GM21360 (cell line): ENCODE measurements at regions not wholly inside any gene's neighbourhood (a gene's known extent, or its start where the extent isn't known, plus 50 kb on each side); places are given as distances from the start of the nearest gene placed in this dataset.

Source experiments
- ATAC-seq: cut with Tn5 transposase; IDR thresholded peaks from one replicate; pipeline ENCODE4 v1.9.1; 2021; ENCODE audit warnings: mild to moderate bottlenecking, moderate library complexity; ENCODE audit not compliant: unreplicated experiment

GRCh38 chr6:101202867-101203374 is 190.6 kb upstream of the GRIK2 start:
- no peak for ATAC-seq

- ATAC-seq: no peak
Observed at GRCh38 chr6:101203664-101204063, 189.8 kb upstream of the GRIK2 start.

DNA sequence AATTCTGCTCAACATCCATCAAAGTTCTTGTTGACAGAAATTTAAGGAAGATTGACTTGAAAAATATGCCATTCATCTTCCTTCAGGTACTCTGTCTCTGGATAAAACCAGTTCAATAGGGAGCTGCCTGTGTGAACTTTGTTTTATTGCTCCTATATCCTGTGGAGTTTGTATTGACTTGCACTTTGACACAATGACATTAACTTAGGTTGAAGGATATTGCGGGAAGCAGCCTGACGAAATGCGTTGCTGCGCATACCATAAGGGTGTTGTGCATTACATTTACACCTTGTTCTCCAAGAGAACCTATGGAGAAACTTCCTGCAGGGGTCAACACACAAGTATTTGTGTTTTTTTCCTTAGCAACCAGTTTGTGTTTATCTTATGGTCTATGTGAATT is 185.4 kb upstream of the GRIK2 start:
- no peak for ATAC-seq

DNA sequence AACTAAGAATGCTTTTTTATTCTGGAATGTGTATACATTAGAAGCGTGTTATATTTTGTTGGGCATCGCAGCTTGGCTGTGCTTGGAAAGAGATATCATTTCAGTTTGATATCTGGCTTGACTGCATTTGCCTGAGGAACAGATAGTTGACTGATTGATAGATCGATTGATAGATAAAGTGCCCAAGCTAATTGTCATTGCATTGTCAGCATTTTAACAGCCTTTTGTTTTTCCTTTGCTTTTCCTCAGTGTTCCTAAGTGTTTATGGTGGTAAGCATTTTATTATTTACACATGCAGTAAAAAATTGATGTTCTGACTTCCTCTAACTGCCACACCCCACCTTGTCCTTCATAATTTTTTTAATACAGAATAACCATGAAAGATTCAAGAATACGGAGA is 180.9 kb upstream of the GRIK2 start:
- no peak for ATAC-seq

DNA sequence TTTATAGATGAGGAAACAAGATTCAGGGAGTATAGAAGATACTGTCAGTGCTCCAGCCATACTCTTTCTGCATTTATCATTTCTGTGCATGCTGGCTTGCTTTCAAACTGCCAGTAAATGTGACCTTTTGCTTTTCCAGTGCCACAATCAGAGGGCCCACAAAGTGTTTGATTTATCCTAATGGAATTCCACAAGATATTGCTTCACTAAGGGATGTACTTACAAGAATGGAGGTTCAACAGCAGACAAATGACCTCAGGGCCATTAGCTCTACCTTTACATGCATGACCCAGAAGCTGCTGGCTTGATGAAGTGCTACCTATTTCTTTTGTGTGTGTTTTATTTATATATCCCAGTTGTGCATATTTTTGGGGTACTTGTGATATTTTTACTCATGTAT is 171.5 kb upstream of the GRIK2 start:
- no peak for ATAC-seq

- no peak for ATAC-seq
Observed at GRCh38 chr6:101224751-101225150, 168.8 kb upstream of the GRIK2 start.

GRCh38 chr6:101226677-101227135 is 166.8 kb upstream of the GRIK2 start:
- ATAC-seq: no peak

GRCh38 chr6:101230866-101231265 is 162.6 kb upstream of the GRIK2 start:
- no peak for ATAC-seq

DNA sequence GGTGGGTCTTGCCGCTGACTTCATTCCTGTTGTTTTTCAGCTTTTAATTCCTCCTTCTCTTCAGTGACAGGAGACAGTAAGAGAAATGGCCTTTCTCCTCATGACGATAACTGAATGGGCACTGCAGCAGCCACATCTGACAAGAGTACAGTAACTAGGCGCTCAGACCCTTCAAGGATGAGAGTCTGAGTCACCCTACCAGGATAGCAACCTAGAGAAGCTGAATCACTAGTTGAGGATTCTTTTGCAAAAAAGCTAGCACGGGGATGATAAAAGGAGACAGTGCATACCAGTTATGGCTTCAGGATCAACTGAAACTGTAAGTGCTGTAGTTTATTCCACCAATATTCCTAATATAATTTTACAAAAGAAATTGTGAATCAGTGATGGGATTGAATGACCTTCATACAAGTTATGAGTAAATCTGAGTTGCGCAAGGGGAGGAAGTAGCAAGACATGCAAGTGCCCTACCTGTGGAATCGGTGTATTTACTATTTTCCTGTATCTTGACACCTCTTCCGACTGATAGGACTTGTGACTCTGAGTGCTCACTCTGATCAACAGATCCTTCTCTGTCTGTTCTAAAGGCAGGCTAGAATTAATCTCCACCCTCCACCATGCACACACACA is 161.8 kb upstream of the GRIK2 start:
- ATAC-seq: no peak

GRCh38 chr6:101232961-101233360 is 160.5 kb upstream of the GRIK2 start:
- ATAC-seq: no peak

DNA sequence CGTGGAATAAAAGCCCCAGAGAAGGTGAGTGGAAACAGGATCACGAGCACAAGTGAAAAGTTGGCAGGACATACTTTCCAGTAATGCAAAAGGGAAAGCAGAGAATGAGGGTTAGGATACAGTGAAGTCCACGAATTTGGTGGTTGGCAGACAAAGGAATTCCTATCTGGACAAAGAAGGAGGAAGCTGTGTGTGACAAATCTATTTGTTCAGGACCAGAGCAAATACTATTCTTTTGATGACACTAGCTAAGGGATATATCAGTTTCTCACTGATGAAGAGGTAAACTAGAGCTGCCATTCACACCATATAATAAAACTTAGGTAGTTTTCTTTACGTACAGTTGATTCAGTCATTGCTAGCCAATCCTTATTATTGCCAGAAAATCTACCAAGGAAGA is 156.8 kb upstream of the GRIK2 start:
- ATAC-seq: no peak

GRCh38 chr6:101241442-101241841 is 152.1 kb upstream of the GRIK2 start:
- ATAC-seq: no peak

- no peak for ATAC-seq
Observed at GRCh38 chr6:101249470-101249869, 144.0 kb upstream of the GRIK2 start.

- no peak for ATAC-seq
Observed at GRCh38 chr6:101257163-101257562, 136.3 kb upstream of the GRIK2 start.

DNA sequence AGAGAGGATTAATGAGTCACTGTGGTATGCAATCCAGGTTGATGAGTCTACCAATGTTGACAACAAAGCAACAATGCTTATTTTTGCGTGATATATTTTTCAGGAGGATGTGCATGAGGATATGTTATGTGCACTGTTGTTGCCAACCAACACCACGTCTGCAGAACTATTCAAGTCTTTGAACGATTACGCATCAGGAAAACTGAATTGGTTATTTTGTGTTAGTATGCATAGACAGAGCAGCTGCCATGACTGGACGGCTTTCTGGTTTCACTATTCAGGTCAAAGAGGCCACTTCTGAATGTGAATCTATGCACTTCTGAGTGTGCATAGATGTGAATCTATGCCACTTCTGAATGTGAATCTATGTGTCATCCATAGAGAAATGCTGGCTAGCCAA is 134.0 kb upstream of the GRIK2 start:
- no peak for ATAC-seq

DNA sequence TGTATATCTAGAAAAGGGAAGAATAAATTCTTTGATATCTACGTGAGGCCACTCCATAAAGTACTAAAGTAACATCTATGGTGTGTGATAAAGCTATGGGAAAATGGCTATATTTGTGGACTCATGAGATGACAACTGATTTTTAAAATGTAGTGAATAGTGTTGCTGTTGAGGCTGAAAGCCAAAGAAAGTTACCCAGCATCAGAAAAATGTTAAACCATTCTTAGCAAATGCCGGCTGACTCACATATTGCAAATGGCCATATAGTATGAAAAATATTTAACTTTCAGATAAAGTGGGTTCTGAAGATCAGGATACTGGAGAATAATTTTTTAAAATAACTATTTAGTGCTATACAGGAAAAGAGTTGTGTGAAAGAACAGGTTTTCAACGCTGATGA is 129.9 kb upstream of the GRIK2 start:
- ATAC-seq: no peak

DNA sequence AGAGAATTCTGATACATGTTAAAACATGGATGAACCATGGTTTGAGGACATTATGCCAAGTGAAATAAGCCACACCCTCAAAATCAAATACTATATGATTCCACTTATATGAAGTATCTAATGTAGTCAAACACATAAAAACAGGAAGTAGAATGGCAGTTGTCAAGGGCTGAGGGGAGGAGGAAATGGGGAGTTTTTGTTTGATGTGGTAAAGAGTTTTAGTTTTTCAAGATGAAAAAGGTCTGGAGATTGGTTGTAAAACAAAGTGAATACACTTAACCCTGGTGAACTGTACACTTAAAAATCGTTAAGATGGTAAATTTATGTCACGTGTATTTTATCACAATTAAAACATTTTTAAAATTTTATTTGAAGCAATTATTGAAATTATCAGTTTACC is 127.4 kb upstream of the GRIK2 start:
- no peak for ATAC-seq

GRCh38 chr6:101268541-101268940 is 125.0 kb upstream of the GRIK2 start:
- no peak for ATAC-seq

DNA sequence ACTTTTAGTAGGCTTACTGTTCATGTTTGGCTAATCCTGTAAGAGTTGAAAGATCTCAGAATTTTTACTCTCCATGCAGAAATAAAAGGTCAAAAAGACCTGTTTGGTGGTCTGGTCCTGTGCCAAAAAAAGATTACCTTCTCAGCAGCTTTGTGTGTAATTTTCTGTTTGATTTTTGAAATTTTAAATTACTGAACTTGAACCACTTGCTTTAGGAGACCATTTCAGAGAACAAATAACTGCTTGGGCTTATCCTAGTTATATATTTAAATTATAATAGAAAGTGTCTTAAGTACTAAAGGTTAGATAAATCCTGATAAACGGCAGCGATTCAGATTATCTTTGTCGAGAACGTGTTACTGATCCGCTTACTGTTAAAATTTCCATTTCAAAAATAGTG is 118.3 kb upstream of the GRIK2 start:
- no peak for ATAC-seq

GRCh38 chr6:101276066-101276465 is 117.4 kb upstream of the GRIK2 start:
- ATAC-seq: no peak

- no peak for ATAC-seq
Observed at GRCh38 chr6:101279410-101279809, 114.1 kb upstream of the GRIK2 start.

DNA sequence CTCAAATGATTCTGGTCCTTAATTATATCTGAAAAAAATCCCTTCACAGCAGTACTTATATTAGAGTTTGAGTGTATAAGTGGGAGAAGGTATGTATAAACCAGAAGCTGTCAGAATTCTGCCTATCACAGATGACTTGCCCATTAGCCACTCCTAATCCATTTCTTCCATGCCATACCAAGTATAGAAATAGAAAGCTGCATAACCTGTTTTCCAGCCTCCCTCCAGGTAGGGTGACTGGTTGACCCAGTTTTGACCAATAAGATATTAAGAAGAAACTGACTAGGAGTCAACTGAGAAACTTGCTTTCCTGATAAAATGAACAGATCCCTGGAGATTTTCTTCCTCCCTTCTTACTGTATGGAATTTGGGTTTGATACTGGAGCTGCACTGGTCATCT is 112.2 kb upstream of the GRIK2 start:
- no peak for ATAC-seq

GRCh38 chr6:101284131-101284530 is 109.4 kb upstream of the GRIK2 start:
- ATAC-seq: no peak
